GM23338 (cell line): ENCODE measurements at regions not wholly inside any gene's neighbourhood (a gene's known extent, or its start where the extent isn't known, plus 50 kb on each side); places are given as distances from the start of the nearest gene placed in this dataset.
A peak's percentile ranks its signal among the peaks of the same experiment; 100 is the strongest.

Source experiments
- ATAC-seq: fragments of 200-7000 bp; cut with Tn5 transposase; 3 replicates; pipeline ENCODE4 v1.9.1; 2020
- DNase-seq: peaks from one replicate; pipeline ENCODE4 v3.0.0-alpha.2; 2015; ENCODE audit warnings: low spot score
- H2AFZ ChIP-seq: fragments of 200-600 bp; sonication (generic); 2 replicates; pipeline ENCODE4 v1.8.0; 2016; ENCODE audit warnings: antibody characterized with exemption, mild to moderate bottlenecking, moderate library complexity
- H3F3A ChIP-seq: fragments of 200-600 bp; sonication (generic); replicated peaks from 2 replicates; pipeline ENCODE4 v1.8.0; 2017; ENCODE audit warnings: antibody characterized with exemption, mixed run types, low read depth
- H3K27ac ChIP-seq: fragments of 200-600 bp; sonication (generic); 2 replicates; pipeline ENCODE4 v1.6.1; 2016; ENCODE audit warnings: low read depth
- H3K27me3 ChIP-seq: fragments of 200-600 bp; sonication (generic); 2 replicates; pipeline ENCODE4 v1.8.0; 2016; ENCODE audit warnings: mild to moderate bottlenecking, mixed run types, moderate library complexity; ENCODE audit not compliant: insufficient read depth
- H3K36me3 ChIP-seq: fragments of 200-600 bp; sonication (generic); 2 replicates; pipeline ENCODE4 v1.8.0; 2016; ENCODE audit warnings: mild to moderate bottlenecking; ENCODE audit not compliant: insufficient read depth
- H3K4me1 ChIP-seq: fragments of 200-600 bp; sonication (generic); 2 replicates; pipeline ENCODE4 v1.8.0; 2016; ENCODE audit warnings: mild to moderate bottlenecking, moderate library complexity; ENCODE audit not compliant: insufficient read depth
- H3K4me2 ChIP-seq: fragments of 200-600 bp; sonication (generic); 2 replicates; pipeline ENCODE4 v1.7.1; 2017; ENCODE audit warnings: mixed run types
- H3K4me3 ChIP-seq: fragments of 200-600 bp; sonication (generic); 2 replicates; pipeline ENCODE4 v1.6.1; 2016; ENCODE audit warnings: mixed run types
- H3K79me2 ChIP-seq: fragments of 200-600 bp; sonication (generic); replicated peaks from 2 replicates; pipeline ENCODE4 v1.8.0; 2017; ENCODE audit warnings: mild to moderate bottlenecking; ENCODE audit not compliant: insufficient read depth
- H3K9me2 ChIP-seq: fragments of 200-600 bp; sonication (generic); 2 replicates; pipeline ENCODE4 v1.8.0; 2017; ENCODE audit not compliant: insufficient read depth
- H4K20me1 ChIP-seq: fragments of 200-600 bp; sonication (generic); replicated peaks from 2 replicates; pipeline ENCODE4 v1.8.0; 2017; ENCODE audit warnings: mild to moderate bottlenecking; ENCODE audit not compliant: insufficient read depth
- H3K27ac Mint-ChIP-seq: 2 replicates; pipeline ENCODE4 v1.8.0; 2020; ENCODE audit warnings: inconsistent platforms, mild to moderate bottlenecking, moderate library complexity, mixed read lengths
- H3K27me3 Mint-ChIP-seq: 3 replicates; pipeline ENCODE4 v1.8.0; 2022; ENCODE audit warnings: low read depth, mild to moderate bottlenecking, moderate library complexity, mixed read lengths, inconsistent platforms; ENCODE audit not compliant: insufficient read depth, poor library complexity
- H3K36me3 Mint-ChIP-seq: 3 replicates; pipeline ENCODE4 v1.8.0; 2021; ENCODE audit warnings: low read depth, mild to moderate bottlenecking, inconsistent platforms, moderate library complexity, mixed read lengths
- H3K4me1 Mint-ChIP-seq: 3 replicates; pipeline ENCODE4 v1.8.0; 2020; ENCODE audit warnings: mild to moderate bottlenecking, inconsistent platforms, mixed read lengths
- H3K4me3 Mint-ChIP-seq: 3 replicates; pipeline ENCODE4 v1.8.0; 2021; ENCODE audit warnings: moderate library complexity, mild to moderate bottlenecking, inconsistent platforms, mixed read lengths
- H3K9me3 Mint-ChIP-seq: 3 replicates; pipeline ENCODE4 v1.8.0; 2020; ENCODE audit warnings: moderate library complexity, mild to moderate bottlenecking, inconsistent platforms, mixed read lengths
- CTCF ChIP-seq, 2 experiments: fragments of 200-600 bp in 1 of 2; sonication (generic) in 1 of 2; conservative IDR thresholded peaks; 2 replicates each; pipeline versions ENCODE4 v1.5.1 to v1.6.1; 2016 to 2017; ENCODE audit warnings: antibody characterized with exemption in 2 of 2, low read depth in 2 of 2, mild to moderate bottlenecking in 2 of 2, moderate library complexity in 1 of 2
- EZH2phosphoT487 ChIP-seq: fragments of 200-600 bp; sonication (generic); IDR thresholded peaks from one replicate; pipeline ENCODE4 v1.8.1; 2018; ENCODE audit warnings: antibody characterized with exemption; ENCODE audit not compliant: unreplicated experiment
- JUNB ChIP-seq: IDR thresholded peaks from one replicate; pipeline ENCODE4 v1.6.1; 2016; ENCODE audit warnings: antibody characterized with exemption; ENCODE audit not compliant: unreplicated experiment
- NANOG ChIP-seq: IDR thresholded peaks from 2 replicates; pipeline ENCODE4 v1.6.1; 2016; ENCODE audit warnings: antibody characterized with exemption, borderline replicate concordance
- POLR2AphosphoS5 ChIP-seq: IDR thresholded peaks from 2 replicates; pipeline ENCODE4 v1.6.1; 2016; ENCODE audit warnings: antibody characterized with exemption, low read depth
- REST ChIP-seq: IDR thresholded peaks from one replicate; pipeline ENCODE4 v1.6.1; 2018; ENCODE audit warnings: antibody characterized with exemption; ENCODE audit not compliant: unreplicated experiment
- STAT1 ChIP-seq: IDR thresholded peaks from one replicate; pipeline ENCODE4 v1.6.1; 2016; ENCODE audit warnings: antibody characterized with exemption; ENCODE audit not compliant: unreplicated experiment
- ZNF114 ChIP-seq: fragments of 250-450 bp; sonication (Bioruptor Pico); IDR thresholded peaks from 2 replicates; pipeline ENCODE4 v1.5.0; 2020; ENCODE audit warnings: mild to moderate bottlenecking, moderate library complexity
- ZNF331 ChIP-seq: fragments of 250-450 bp; sonication (Bioruptor Pico); IDR thresholded peaks from 2 replicates; pipeline ENCODE4 v1.5.0; 2020; ENCODE audit warnings: low read depth, mild to moderate bottlenecking, moderate library complexity
- ZNF462 ChIP-seq: fragments of 250-450 bp; sonication (Bioruptor Pico); IDR thresholded peaks from 2 replicates; pipeline ENCODE4 v1.5.0; 2020; ENCODE audit warnings: mild to moderate bottlenecking, moderate library complexity

- Mint-ChIP-seq H3K9me3 (no peaks in the 10 kb centered on the region), H3K36me3 (no peaks in the 10 kb centered on the region), H3K27me3 (peaks cover 2% of the 10 kb centered on the region), H3K4me3 (no peak overlapping the region), H3K27ac (no peak overlapping the region), H3K4me1 (peaks cover 20% of the 10 kb centered on the region)
- H3K4me2 ChIP-seq: no peak overlapping the region
- H4K20me1 ChIP-seq: no peaks in the 10 kb centered on the region
- 0 out of 2 replicates have a peak, but pooled peaks cover 3% of the 10 kb centered on the region for H3K4me1 ChIP-seq
- TF ChIP-seq STAT1: no peak
- TF ChIP-seq JUNB: no peak
- TF ChIP-seq CTCF (conservative IDR thresholded peaks at IDR 0.05; ENCODE audit: low read depth in 2 of 2): no peak
- TF ChIP-seq REST: no peak
- no peaks in the 10 kb centered on the region; the same call in 1 of the 2 replicates for H3K9me2 ChIP-seq
- no peak overlapping the region for H3K4me3 ChIP-seq
- no peak overlapping the region for H3K27ac ChIP-seq
- no peaks in the 10 kb centered on the region for H3K36me3 ChIP-seq
- no peaks in the 10 kb centered on the region for H3K27me3 ChIP-seq
- DNase-seq: no peak
- no peaks in the 10 kb centered on the region for H3K79me2 ChIP-seq
- no peaks in the 10 kb centered on the region for H3F3A ChIP-seq
- peak; percentile 28; the same call in 1 of the 3 replicates for ATAC-seq
- no peak overlapping the region for H2AFZ ChIP-seq
These were observed 127.1 kb downstream of the GATA3 start for GRCh38 chr10:8181496-8182157.

- Histone ChIP-seq H3K27ac (no peak overlapping the region), H3K4me2 (no peak overlapping the region; the same call in 1 of the 2 replicates), H3F3A (no peaks in the 10 kb centered on the region), H3K4me3 (no peak overlapping the region), H3K9me2 (no peaks in the 10 kb centered on the region; the same call in 1 of the 2 replicates), H3K4me1 (0 out of 2 replicates have a peak, but pooled peaks cover 3% of the 10 kb centered on the region), H4K20me1 (no peaks in the 10 kb centered on the region), H2AFZ (0 out of 2 replicates have a peak overlapping the region, but pooled peaks have one; percentile 3), H3K36me3 (no peaks in the 10 kb centered on the region), H3K79me2 (no peaks in the 10 kb centered on the region), H3K27me3 (no peaks in the 10 kb centered on the region)
- H3K27ac Mint-ChIP-seq: no peak overlapping the region; the same call in 1 of the 2 replicates
- H3K4me1 Mint-ChIP-seq: peaks cover 20% of the 10 kb centered on the region
- no peak for DNase-seq
- no peak overlapping the region for H3K4me3 Mint-ChIP-seq
- no peaks in the 10 kb centered on the region for H3K9me3 Mint-ChIP-seq
- peaks cover 2% of the 10 kb centered on the region for H3K27me3 Mint-ChIP-seq
- no peak for ATAC-seq
- H3K36me3 Mint-ChIP-seq: no peaks in the 10 kb centered on the region
- TF ChIP-seq STAT1 (no peak), ZNF114 (CRISPR knock-in tag) (no peak), NANOG (no peak), POLR2AphosphoS5 (no peak), EZH2phosphoT487 (no peak), ZNF462 (CRISPR knock-in tag) (no peak), ZNF331 (CRISPR knock-in tag) (no peak)
These were observed 128.3 kb downstream of the GATA3 start for GRCh38 chr10:8182806-8183205.
